Endodermal cell (in vitro differentiated cells): ENCODE measurements at regions not wholly inside any gene's neighbourhood (a gene's known extent, or its start where the extent isn't known, plus 50 kb on each side); places are given as distances from the start of the nearest gene placed in this dataset.

ENCODE experiments used
- DNase-seq: peaks from one replicate; pipeline ENCODE4 v3.0.0-alpha.2; 2017
- H3K27ac ChIP-seq: 2 replicates; pipeline ENCODE4 v1.5.1; 2013; ENCODE audit warnings: mild to moderate bottlenecking, low read depth, low read length, moderate library complexity
- H3K27me3 ChIP-seq: 2 replicates; pipeline ENCODE4 v1.6.1; 2013; ENCODE audit warnings: mild to moderate bottlenecking, low read length, moderate library complexity; ENCODE audit not compliant: insufficient read depth, control insufficient read depth, poor library complexity, severe bottlenecking
- H3K36me3 ChIP-seq: 2 replicates; pipeline ENCODE4 v1.7.0; 2013; ENCODE audit warnings: mild to moderate bottlenecking, low read length, moderate library complexity; ENCODE audit not compliant: control insufficient read depth, insufficient read depth
- H3K4me1 ChIP-seq: one replicate; pipeline ENCODE4 v1.7.0; 2013; ENCODE audit warnings: low read length; ENCODE audit not compliant: control insufficient read depth, insufficient read depth
- H3K4me3 ChIP-seq: 2 replicates; pipeline ENCODE4 v1.5.1; 2013; ENCODE audit warnings: mild to moderate bottlenecking, low read length, moderate library complexity
- H3K9ac ChIP-seq: 2 replicates; pipeline ENCODE4 v1.6.1; 2013; ENCODE audit warnings: mild to moderate bottlenecking, low read length, moderate library complexity; ENCODE audit not compliant: poor library complexity, severe bottlenecking; ENCODE audit errors: extremely low read depth
- H3K9me3 ChIP-seq: 2 replicates; pipeline ENCODE4 v1.6.1; 2013; ENCODE audit warnings: mild to moderate bottlenecking, low read length, moderate library complexity; ENCODE audit not compliant: control insufficient read depth
- H3K27ac Mint-ChIP-seq: 2 replicates; pipeline ENCODE4 v1.8.0; 2020; ENCODE audit warnings: mixed read lengths
- H3K27me3 Mint-ChIP-seq: 2 replicates; pipeline ENCODE4 v1.8.0; 2021; ENCODE audit warnings: mild to moderate bottlenecking, mixed read lengths; ENCODE audit not compliant: insufficient read depth
- H3K36me3 Mint-ChIP-seq: 2 replicates; pipeline ENCODE4 v1.8.0; 2020; ENCODE audit warnings: low read depth, mixed read lengths
- H3K4me1 Mint-ChIP-seq: 2 replicates; pipeline ENCODE4 v1.8.0; 2020; ENCODE audit warnings: mixed read lengths
- H3K4me3 Mint-ChIP-seq: 2 replicates; pipeline ENCODE4 v1.8.0; 2020; ENCODE audit warnings: mild to moderate bottlenecking, moderate library complexity, mixed read lengths
- H3K9me3 Mint-ChIP-seq: 2 replicates; pipeline ENCODE4 v1.8.0; 2020; ENCODE audit warnings: mild to moderate bottlenecking, mixed read lengths
- WGBS, 2 experiments: methylation state at CpG; one replicate each; pipeline versions ENCODE4 v1.1.5 to v1.1.7; 2013; ENCODE audit warnings: missing lambda C conversion rate in 2 of 2, mixed read lengths in 1 of 2; ENCODE audit not compliant: insufficient coverage in 1 of 2, insufficient read length in 1 of 2; 5-methylcytosine and 5-hydroxymethylcytosine counted together
- TF ChIP-seq, protein P1 (sequence below): fragments of 200-600 bp; sonication (generic); conservative IDR thresholded peaks from 2 replicates; pipeline ENCODE4 v1.5.0; 2021; ENCODE audit warnings: antibody characterized with exemption, mild to moderate bottlenecking

DNA sequence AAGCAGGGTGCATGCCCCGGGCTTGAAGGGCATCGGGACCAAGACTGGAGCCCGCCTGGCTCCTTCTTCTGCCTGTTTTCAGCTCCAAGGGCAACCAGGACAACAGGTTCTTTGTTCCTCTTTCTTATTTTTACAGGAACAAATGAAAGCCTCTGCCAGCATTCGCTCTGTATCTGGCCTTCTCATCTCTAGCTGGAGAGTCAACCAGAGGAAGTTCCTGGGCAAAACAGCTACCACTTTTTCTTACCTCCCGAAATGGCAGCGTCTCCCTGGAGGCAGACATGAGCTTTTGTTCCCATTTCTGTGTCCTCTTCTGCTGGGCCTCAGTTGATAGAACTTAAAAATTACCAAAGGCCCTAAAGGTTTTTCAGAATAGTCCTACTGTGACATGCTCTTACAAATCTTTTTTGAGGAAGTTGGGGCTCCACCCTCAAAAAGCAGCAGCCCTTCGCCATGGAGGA lies 74.1 kb upstream of the NAA20 start:
- Mint-ChIP-seq H3K4me3 (no peak overlapping the region), H3K4me1 (peaks cover 23% of the 10 kb centered on the region), H3K9me3 (no peaks in the 10 kb centered on the region), H3K27ac (no peak overlapping the region), H3K27me3 (no peaks in the 10 kb centered on the region), H3K36me3 (peaks cover 5% of the 10 kb centered on the region)
- H3K4me3 ChIP-seq: no peak overlapping the region
- no peak overlapping the region for H3K9ac ChIP-seq
- DNase-seq: no peak
- no peaks in the 10 kb centered on the region for H3K9me3 ChIP-seq
- peaks cover 5% of the 10 kb centered on the region for H3K4me1 ChIP-seq
- 92% methylated on average over 6 to 7 of the region's 7 CpGs for WGBS, 2 experiments
- no peak overlapping the region for H3K27ac ChIP-seq
- H3K36me3 ChIP-seq: no peaks in the 10 kb centered on the region
- H3K27me3 ChIP-seq: no peaks in the 10 kb centered on the region
- TF ChIP-seq, protein P1, sequence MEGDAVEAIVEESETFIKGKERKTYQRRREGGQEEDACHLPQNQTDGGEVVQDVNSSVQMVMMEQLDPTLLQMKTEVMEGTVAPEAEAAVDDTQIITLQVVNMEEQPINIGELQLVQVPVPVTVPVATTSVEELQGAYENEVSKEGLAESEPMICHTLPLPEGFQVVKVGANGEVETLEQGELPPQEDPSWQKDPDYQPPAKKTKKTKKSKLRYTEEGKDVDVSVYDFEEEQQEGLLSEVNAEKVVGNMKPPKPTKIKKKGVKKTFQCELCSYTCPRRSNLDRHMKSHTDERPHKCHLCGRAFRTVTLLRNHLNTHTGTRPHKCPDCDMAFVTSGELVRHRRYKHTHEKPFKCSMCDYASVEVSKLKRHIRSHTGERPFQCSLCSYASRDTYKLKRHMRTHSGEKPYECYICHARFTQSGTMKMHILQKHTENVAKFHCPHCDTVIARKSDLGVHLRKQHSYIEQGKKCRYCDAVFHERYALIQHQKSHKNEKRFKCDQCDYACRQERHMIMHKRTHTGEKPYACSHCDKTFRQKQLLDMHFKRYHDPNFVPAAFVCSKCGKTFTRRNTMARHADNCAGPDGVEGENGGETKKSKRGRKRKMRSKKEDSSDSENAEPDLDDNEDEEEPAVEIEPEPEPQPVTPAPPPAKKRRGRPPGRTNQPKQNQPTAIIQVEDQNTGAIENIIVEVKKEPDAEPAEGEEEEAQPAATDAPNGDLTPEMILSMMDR: no peak

DNA sequence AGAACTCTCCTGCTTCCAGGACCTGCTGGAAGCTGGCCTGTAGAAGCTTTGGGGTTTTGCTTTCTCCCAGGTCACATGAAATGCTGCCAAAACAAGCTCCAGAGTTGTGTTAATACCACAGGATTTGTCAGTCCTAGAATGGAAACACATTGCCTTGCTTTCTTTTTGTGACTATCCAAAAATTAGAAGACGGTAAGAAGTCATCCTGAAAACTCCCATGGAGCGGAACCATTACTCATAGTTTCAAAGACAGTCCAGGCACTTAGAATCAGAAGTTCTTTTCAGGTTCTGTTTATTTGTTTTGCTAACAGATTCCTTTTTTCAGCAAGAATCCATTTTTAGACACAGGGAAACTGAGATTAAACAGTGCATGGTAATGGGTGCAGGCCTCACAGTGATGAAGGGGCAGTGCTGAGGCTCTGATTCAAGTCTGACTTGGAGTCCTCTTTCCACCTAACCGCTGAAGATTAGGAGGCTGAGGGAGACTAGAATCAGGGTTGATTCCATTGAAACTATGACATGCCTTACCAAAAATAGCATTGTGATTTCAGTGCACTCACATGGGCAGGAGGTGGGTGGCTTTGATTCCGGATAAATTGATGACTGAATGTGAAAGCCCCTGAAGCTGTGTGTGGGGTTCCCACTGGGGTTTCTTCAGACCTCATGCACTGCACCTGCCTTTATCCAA lies 72.2 kb upstream of the NAA20 start:
- 94 to 97% methylated on average over 3 to 4 of the region's 4 CpGs for WGBS, 2 experiments
- Mint-ChIP-seq H3K27ac (no peak overlapping the region), H3K4me1 (peaks cover 28% of the 10 kb centered on the region), H3K4me3 (no peak overlapping the region), H3K27me3 (no peaks in the 10 kb centered on the region), H3K36me3 (peaks cover 3% of the 10 kb centered on the region), H3K9me3 (no peaks in the 10 kb centered on the region)
- Histone ChIP-seq H3K4me1 (peaks cover 5% of the 10 kb centered on the region), H3K9me3 (no peaks in the 10 kb centered on the region), H3K9ac (no peak overlapping the region), H3K4me3 (no peak overlapping the region), H3K27me3 (no peaks in the 10 kb centered on the region), H3K27ac (no peak overlapping the region), H3K36me3 (no peaks in the 10 kb centered on the region)
- TF ChIP-seq, protein P1: no peak
- no peak for DNase-seq

DNA sequence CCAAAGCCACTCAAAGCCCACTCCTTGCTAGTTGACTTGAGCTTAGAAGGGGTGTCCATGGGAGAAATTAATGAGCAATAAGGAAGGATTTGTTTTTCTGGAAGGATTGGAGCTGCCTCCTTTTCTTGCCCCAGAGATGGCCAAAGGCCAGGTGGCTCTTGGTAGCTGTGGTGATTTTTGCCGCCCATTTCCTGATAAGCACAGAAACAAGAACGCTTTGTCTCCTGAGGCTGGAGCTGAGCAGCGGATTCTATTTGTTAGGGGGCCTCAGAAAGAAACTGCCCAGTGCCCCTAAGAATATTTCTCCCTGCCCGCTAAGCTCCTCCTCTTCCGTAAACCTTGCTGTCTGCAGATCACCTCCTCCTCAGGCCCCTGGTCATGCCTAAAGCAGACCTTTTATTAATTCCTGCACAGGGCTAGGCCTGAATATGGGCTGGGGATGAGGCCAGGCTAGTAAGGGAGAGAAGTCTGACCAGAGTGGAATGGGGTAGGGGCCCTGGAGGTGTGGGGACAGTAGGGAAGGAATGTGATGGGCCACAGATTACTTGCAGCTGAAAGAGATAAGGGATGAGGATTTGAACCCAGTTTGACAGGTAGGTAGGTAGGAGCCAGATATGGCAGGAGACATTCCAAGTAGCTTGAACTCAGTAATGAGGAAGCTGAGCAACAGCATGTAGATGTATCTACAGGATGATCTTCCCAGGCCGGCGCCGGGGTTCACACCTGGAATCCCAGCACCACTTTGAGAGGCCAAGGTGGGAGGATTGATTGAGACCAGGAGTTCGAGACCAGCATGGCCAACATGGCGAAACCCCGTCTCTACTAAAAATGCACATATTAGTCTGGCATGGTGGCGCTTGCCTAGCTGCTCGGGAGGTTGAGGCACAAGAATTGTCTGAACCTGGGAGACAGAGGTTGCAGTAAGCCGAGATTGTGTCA lies 71.2 kb upstream of the NAA20 start:
- Histone ChIP-seq H3K4me3 (no peak overlapping the region), H3K36me3 (no peaks in the 10 kb centered on the region), H3K9me3 (no peaks in the 10 kb centered on the region), H3K27me3 (no peaks in the 10 kb centered on the region), H3K27ac (no peak overlapping the region), H3K4me1 (peaks cover 5% of the 10 kb centered on the region), H3K9ac (no peak overlapping the region)
- TF ChIP-seq, protein P1: no peak
- Mint-ChIP-seq H3K27me3 (no peaks in the 10 kb centered on the region), H3K36me3 (peaks cover 3% of the 10 kb centered on the region), H3K4me1 (peaks cover 25% of the 10 kb centered on the region), H3K4me3 (no peak overlapping the region), H3K9me3 (no peaks in the 10 kb centered on the region), H3K27ac (no peak overlapping the region)
- DNase-seq: no peak
- 90 to 97% methylated on average over 9 to 14 of the region's 14 CpGs for WGBS, 2 experiments
